HG03575 (cell line): ENCODE measurements at regions not wholly inside any gene's neighbourhood (a gene's known extent, or its start where the extent isn't known, plus 50 kb on each side); places are given as distances from the start of the nearest gene placed in this dataset.

ENCODE experiments used
- ATAC-seq: cut with Tn5 transposase; IDR thresholded peaks from one replicate; pipeline ENCODE4 v1.9.1; 2021; ENCODE audit not compliant: unreplicated experiment, insufficient number of reproducible peaks, low FRiP score; ENCODE audit errors: extremely low read depth

GRCh38 chr6:150729188-150729748 lies 129.6 kb downstream of the PLEKHG1 start:
- ATAC-seq: no peak

- ATAC-seq: no peak
Observed at GRCh38 chr6:150730801-150731457, 131.2 kb downstream of the PLEKHG1 start.

- no peak for ATAC-seq
Observed at GRCh38 chr6:150732765-150733539, 132.6 kb upstream of the MTHFD1L start.

GRCh38 chr6:150733726-150734125 lies 131.8 kb upstream of the MTHFD1L start:
- no peak for ATAC-seq

- ATAC-seq: no peak
Observed at GRCh38 chr6:150734235-150734634, 131.3 kb upstream of the MTHFD1L start.

GRCh38 chr6:150735341-150735851 lies 130.1 kb upstream of the MTHFD1L start:
- no peak for ATAC-seq

- ATAC-seq: no peak
Observed at GRCh38 chr6:150738092-150738629, 127.3 kb upstream of the MTHFD1L start.

- ATAC-seq: no peak
Observed at GRCh38 chr6:150739711-150740349, 125.7 kb upstream of the MTHFD1L start.

- no peak for ATAC-seq
Observed at GRCh38 chr6:150740453-150740852, 125.0 kb upstream of the MTHFD1L start.

- ATAC-seq: no peak
Observed at GRCh38 chr6:150741633-150742200, 123.8 kb upstream of the MTHFD1L start.

GRCh38 chr6:150744522-150745260 lies 120.8 kb upstream of the MTHFD1L start:
- no peak for ATAC-seq

GRCh38 chr6:150745896-150746295 lies 119.6 kb upstream of the MTHFD1L start:
- ATAC-seq: no peak

- no peak for ATAC-seq
Observed at GRCh38 chr6:150747155-150747554, 118.3 kb upstream of the MTHFD1L start.

- no peak for ATAC-seq
Observed at GRCh38 chr6:150749091-150749670, 116.3 kb upstream of the MTHFD1L start.

- no peak for ATAC-seq
Observed at GRCh38 chr6:150751296-150751695, 114.2 kb upstream of the MTHFD1L start.

- no peak for ATAC-seq
Observed at GRCh38 chr6:150752409-150752808, 113.1 kb upstream of the MTHFD1L start.

- ATAC-seq: no peak
Observed at GRCh38 chr6:150753371-150754064, 112.0 kb upstream of the MTHFD1L start.
